ENCODE measurements at regions not wholly inside any gene's neighbourhood (a gene's known extent, or its start where the extent isn't known, plus 50 kb on each side); places are given as distances from the start of the nearest gene placed in this dataset.

DNA sequence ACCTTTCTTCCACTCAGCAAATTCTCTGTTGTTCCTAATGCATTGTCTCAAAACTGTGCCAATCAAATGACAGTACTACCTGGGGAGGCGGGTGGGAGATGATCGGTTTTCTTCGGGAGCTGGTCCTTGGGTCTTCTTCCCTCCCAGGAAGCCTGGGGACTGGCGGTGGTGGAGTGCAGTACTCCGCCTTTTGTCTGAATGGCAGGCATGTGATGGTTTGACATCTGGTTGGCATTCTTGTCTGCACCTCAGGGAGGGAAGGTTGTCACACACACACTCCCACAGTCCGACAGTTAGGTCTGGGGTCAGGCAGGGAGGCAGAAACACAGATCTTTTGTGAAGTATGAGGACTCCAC is 114.8 kb downstream of the SNAPC1 start:
- TF ChIP-seq EZH2 (IDR thresholded peaks at IDR 0.05; ENCODE audit: borderline replicate concordance, insufficient read depth, low read depth, low read length, poor library complexity, severe bottlenecking), result no peak
- TF ChIP-seq, protein P1, sequence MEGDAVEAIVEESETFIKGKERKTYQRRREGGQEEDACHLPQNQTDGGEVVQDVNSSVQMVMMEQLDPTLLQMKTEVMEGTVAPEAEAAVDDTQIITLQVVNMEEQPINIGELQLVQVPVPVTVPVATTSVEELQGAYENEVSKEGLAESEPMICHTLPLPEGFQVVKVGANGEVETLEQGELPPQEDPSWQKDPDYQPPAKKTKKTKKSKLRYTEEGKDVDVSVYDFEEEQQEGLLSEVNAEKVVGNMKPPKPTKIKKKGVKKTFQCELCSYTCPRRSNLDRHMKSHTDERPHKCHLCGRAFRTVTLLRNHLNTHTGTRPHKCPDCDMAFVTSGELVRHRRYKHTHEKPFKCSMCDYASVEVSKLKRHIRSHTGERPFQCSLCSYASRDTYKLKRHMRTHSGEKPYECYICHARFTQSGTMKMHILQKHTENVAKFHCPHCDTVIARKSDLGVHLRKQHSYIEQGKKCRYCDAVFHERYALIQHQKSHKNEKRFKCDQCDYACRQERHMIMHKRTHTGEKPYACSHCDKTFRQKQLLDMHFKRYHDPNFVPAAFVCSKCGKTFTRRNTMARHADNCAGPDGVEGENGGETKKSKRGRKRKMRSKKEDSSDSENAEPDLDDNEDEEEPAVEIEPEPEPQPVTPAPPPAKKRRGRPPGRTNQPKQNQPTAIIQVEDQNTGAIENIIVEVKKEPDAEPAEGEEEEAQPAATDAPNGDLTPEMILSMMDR (IDR thresholded peaks at IDR 0.05), result no peak
